ENCODE measurements at regions not wholly inside any gene's neighbourhood (a gene's known extent, or its start where the extent isn't known, plus 50 kb on each side); places are given as distances from the start of the nearest gene placed in this dataset.

DNA sequence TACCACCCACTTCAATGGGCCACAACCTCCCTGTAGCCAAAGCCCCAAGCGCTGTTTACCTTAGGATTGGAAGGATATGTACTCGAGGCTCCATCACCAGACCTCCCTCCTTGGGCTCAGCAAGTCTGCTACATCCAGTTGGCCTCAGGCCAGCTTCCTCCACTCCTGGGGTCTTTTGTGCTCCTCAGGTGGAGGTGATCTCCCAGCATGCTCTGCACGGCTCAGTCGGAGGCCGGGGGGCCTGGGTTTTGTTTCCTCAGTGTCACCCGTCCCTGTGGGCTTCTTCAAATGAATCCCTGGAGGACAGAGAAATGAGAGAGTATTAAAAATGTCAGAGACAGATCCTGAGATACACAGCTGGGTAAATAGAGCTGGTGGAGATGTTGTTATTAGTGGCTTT, 723.1 kb upstream of the TBX3 start:
- H3K27ac ChIP-seq, result no peak overlapping the region
- no peak overlapping the region for H3K4me3 ChIP-seq
- H3K36me3 ChIP-seq, result no peaks in the 10 kb centered on the region
- TF ChIP-seq, protein P1, sequence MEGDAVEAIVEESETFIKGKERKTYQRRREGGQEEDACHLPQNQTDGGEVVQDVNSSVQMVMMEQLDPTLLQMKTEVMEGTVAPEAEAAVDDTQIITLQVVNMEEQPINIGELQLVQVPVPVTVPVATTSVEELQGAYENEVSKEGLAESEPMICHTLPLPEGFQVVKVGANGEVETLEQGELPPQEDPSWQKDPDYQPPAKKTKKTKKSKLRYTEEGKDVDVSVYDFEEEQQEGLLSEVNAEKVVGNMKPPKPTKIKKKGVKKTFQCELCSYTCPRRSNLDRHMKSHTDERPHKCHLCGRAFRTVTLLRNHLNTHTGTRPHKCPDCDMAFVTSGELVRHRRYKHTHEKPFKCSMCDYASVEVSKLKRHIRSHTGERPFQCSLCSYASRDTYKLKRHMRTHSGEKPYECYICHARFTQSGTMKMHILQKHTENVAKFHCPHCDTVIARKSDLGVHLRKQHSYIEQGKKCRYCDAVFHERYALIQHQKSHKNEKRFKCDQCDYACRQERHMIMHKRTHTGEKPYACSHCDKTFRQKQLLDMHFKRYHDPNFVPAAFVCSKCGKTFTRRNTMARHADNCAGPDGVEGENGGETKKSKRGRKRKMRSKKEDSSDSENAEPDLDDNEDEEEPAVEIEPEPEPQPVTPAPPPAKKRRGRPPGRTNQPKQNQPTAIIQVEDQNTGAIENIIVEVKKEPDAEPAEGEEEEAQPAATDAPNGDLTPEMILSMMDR (IDR thresholded peaks at IDR 0.05), result no peak
- no peak for TF ChIP-seq POLR2A (IDR thresholded peaks at IDR 0.05)
- DNase-seq, result no peak
- no peaks in the 10 kb centered on the region for H3K27me3 ChIP-seq
- no peaks in the 10 kb centered on the region for H3K9me3 ChIP-seq
- no peaks in the 10 kb centered on the region for H3K4me1 ChIP-seq

DNA sequence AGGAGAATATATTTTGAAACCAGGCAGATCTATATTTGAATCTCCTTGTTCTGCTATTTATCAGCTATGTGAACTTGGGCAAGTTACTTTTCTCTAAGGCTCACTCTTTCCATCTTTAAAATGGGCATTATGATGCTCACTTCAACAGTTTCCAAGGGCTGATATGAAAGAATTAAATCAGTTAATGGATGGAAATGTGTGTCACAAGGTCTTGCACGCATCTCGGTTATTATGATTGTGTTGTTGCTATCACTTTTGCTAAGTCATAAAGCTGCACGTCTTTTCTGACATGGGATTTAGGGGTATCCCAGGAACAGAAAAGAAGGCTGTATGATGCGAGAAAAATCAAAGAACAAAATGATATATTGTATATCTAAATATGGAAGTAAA, 721.5 kb upstream of the TBX3 start:
- TF ChIP-seq, protein P1 (IDR thresholded peaks at IDR 0.05), result no peak
- TF ChIP-seq POLR2A (IDR thresholded peaks at IDR 0.05), result no peak
- Histone ChIP-seq H3K4me3 (no peak overlapping the region), H3K9me3 (no peaks in the 10 kb centered on the region), H3K27ac (no peak overlapping the region), H3K36me3 (no peaks in the 10 kb centered on the region), H3K27me3 (no peaks in the 10 kb centered on the region), H3K4me1 (no peaks in the 10 kb centered on the region)
- no peak for DNase-seq

DNA sequence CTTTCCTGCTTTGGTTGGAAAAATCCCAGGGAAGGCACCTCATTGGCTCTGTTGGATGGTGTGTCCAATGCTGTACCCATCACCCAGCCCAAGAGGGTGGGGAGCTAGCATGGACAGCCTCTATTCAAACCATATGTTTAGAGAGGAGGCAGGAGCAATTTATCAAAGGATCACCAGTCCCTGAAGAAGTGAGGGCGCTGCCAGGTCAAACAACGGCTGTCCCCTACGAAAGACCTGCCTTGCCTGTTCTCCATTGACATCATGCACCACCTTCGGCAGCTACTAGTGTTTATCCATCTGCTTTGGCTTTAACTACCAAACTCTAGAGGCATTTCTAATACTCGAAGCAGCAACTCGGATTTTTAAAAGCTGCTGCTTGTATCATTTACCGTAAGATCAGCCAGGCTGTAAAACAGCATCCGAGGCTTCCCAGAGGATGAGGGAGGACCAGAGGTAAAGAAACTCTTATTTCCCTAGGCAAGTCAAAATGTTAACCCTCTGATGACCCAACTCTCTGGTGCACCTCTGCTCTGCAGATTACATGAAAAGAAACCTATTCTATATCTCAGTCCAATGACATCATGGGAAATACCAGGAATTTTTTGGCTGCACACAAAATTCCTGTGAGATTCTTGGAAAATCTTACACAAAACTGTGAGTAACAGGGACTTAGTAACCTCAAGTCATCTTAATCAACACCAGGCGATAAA, 720.9 kb upstream of the TBX3 start:
- H3K27ac ChIP-seq, result no peak overlapping the region
- no peaks in the 10 kb centered on the region for H3K36me3 ChIP-seq
- no peak overlapping the region for H3K4me3 ChIP-seq
- TF ChIP-seq POLR2A (IDR thresholded peaks at IDR 0.05), result no peak
- TF ChIP-seq, protein P1 (IDR thresholded peaks at IDR 0.05), result no peak
- H3K9me3 ChIP-seq, result no peaks in the 10 kb centered on the region
- no peaks in the 10 kb centered on the region for H3K27me3 ChIP-seq
- no peak for DNase-seq
- no peaks in the 10 kb centered on the region for H3K4me1 ChIP-seq

DNA sequence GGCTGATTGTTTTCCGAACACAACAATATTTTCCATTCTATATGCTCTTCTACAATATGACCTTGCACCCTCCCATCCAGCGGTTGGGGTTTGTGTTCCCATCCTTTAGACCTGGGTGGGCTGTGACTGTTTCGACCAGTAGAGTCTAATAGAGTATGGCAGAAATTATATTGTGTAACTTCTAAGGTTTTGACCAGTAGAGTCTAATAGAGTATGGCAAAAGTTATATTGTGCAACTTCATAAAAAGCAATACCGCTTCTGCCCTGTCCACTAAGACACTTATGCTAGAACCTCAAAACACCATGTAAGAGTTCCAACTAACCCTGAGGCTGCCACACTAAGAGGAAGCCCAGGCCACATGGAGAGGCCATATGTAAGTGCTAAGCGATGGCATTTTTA, 719.7 kb upstream of the TBX3 start:
- no peaks in the 10 kb centered on the region for H3K27me3 ChIP-seq
- no peak overlapping the region for H3K4me3 ChIP-seq
- no peaks in the 10 kb centered on the region for H3K4me1 ChIP-seq
- TF ChIP-seq POLR2A (IDR thresholded peaks at IDR 0.05), result no peak
- TF ChIP-seq, protein P1 (IDR thresholded peaks at IDR 0.05), result no peak
- H3K36me3 ChIP-seq, result no peaks in the 10 kb centered on the region
- no peak overlapping the region for H3K27ac ChIP-seq
- H3K9me3 ChIP-seq, result no peaks in the 10 kb centered on the region
- no peak for DNase-seq

DNA sequence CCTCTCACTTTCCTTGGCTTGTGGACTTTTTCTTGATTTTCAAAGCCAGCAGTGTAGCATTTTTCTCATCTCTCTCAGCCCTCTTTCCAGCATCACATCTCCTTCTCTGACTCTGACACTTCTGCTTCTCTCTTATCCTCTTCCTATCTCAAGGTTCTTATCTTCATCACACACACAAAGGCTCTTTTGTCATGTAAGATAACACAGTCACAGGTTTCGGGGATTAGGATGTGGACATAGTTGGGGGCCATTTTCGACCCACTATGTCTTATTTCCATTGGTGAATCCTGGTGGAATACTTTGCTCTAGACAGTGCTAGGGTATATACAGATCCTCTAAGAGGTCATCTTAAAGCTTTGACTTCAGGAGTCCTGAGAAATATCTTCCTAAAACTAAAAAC, 719.3 kb upstream of the TBX3 start:
- TF ChIP-seq, protein P1 (IDR thresholded peaks at IDR 0.05), result no peak
- no peak for TF ChIP-seq POLR2A (IDR thresholded peaks at IDR 0.05)
- Histone ChIP-seq H3K27me3 (no peaks in the 10 kb centered on the region), H3K4me3 (no peak overlapping the region), H3K27ac (no peak overlapping the region), H3K9me3 (no peaks in the 10 kb centered on the region), H3K36me3 (no peaks in the 10 kb centered on the region), H3K4me1 (no peaks in the 10 kb centered on the region)
- DNase-seq, result no peak

Measured in Peyer's patch (tissue), 4 donors.